ENCODE measurements at regions not wholly inside any gene's neighbourhood (a gene's known extent, or its start where the extent isn't known, plus 50 kb on each side); places are given as distances from the start of the nearest gene placed in this dataset.
A peak's percentile ranks its signal among the peaks of the same experiment; 100 is the strongest.

GRCh38 chr6:150478656-150479545 lies 110.1 kb downstream of the IYD start:
- H2BK12ac ChIP-seq (ENCODE audit: low read depth, low read length): no peak overlapping the region
- ChIA-PET POLR2A (ENCODE audit: partially characterized antibody) (interaction anchor here (0.6 to 1.6 kb wide), 2 partner anchors 61 to 174 kb away, joined by 3 to 4 read pairs; no protein-coding TSS in a partner anchor), CTCF (ENCODE audit: partially characterized antibody) (interaction anchor here (0.6 to 1.4 kb wide), 11 partner anchors 9 to 597 kb away, joined by 3 to 5 read pairs (median 3); no protein-coding TSS in a partner anchor)
- H4K5ac ChIP-seq (ENCODE audit: insufficient read length, low read depth, low read length): no peak overlapping the region
- H3K79me2 ChIP-seq (ENCODE audit: control insufficient read depth in 1 of 2, insufficient read depth in 2 of 2, low read length in 2 of 2): no peaks in the 10 kb centered on the region
- no peak overlapping the region for H3K27ac ChIP-seq (ENCODE audit: low read depth, low read length)
- no peaks in the 10 kb centered on the region for H4K20me1 ChIP-seq (replicated peaks in 1 of 2; ENCODE audit: control insufficient read depth in 1 of 2, insufficient read depth in 2 of 2, low read length in 2 of 2)
- peak overlapping the region in 1 of 2 experiments; percentile 23; a peak in 3 of 4 replicates for H3K4me2 ChIP-seq (ENCODE audit: insufficient read depth in 1 of 2, low read depth in 2 of 2, low read length in 2 of 2)
- peak overlapping the region in 1 of 4 experiments; percentile 23; a peak in 1 of 8 replicates for H3K4me3 ChIP-seq (ENCODE audit: extremely low read depth in 1 of 4, insufficient read depth in 2 of 4, low read depth in 3 of 4, low read length in 4 of 4)
- DNase-seq (ENCODE audit: low read depth in 1 of 2, low spot score in 2 of 2) (no peak), FAIRE-seq (no peak)
- no peaks in the 10 kb centered on the region for H3K36me3 ChIP-seq (ENCODE audit: control insufficient read depth in 2 of 4, insufficient read depth in 4 of 4, low read length in 3 of 4)
- no peak overlapping the region for H2BK20ac ChIP-seq (ENCODE audit: low read length)
- peaks cover 0 to 4% (median 3%) of the 10 kb centered on the region in 4 experiments; a peak in 4 of 7 replicates for H3K4me1 ChIP-seq (replicated peaks in 1 of 4; ENCODE audit: control insufficient read depth in 3 of 4, insufficient read depth in 4 of 4, low read length in 3 of 4)
- no peak overlapping the region for H2BK15ac ChIP-seq (ENCODE audit: low read length)
- H4K8ac ChIP-seq (ENCODE audit: extremely low read depth, insufficient read depth, low read length): no peak overlapping the region
- H2AFZ ChIP-seq (ENCODE audit: low read length): peak overlapping the region; percentile 51; the same call in 1 of the 2 replicates
- H2BK5ac ChIP-seq (ENCODE audit: low read depth, low read length): no peak overlapping the region
- H3K23me2 ChIP-seq (ENCODE audit: low read depth, low read length): no peaks in the 10 kb centered on the region
- H4K91ac ChIP-seq (replicated peaks; ENCODE audit: insufficient read length, low read length): no peak overlapping the region
- no peak overlapping the region for H3K4ac ChIP-seq (replicated peaks; ENCODE audit: insufficient read length, low read depth, low read length)
- H3K14ac ChIP-seq (ENCODE audit: insufficient read length): no peak overlapping the region
- H3K27me3 ChIP-seq (replicated peaks in 1 of 4; ENCODE audit: control insufficient read depth in 3 of 4, extremely low read depth in 1 of 4, insufficient read depth in 3 of 4, low read length in 3 of 4): peaks cover 0 to 1% (median 0%) of the 10 kb centered on the region in 4 experiments; a peak in 1 of 7 replicates
- H3K79me1 ChIP-seq (ENCODE audit: low read depth, low read length): no peaks in the 10 kb centered on the region
- no peak overlapping the region for H3K9ac ChIP-seq (replicated peaks in 1 of 4; ENCODE audit: extremely low read depth in 1 of 4, low read depth in 3 of 4, low read length in 3 of 4)
- H2AK5ac ChIP-seq (ENCODE audit: low read depth, low read length): no peak overlapping the region
- no peak overlapping the region for H3K18ac ChIP-seq (ENCODE audit: extremely low read depth, low read length)
- 73% methylated on average over 7 of the region's 7 CpGs; no CpG with 5 or more reads in 1 of the 2 experiments for WGBS, 2 experiments (ENCODE audit: extremely low coverage in 1 of 2, insufficient coverage in 1 of 2, insufficient read length in 1 of 2, insufficient replicate concordance in 2 of 2, low coverage in 1 of 2, low lambda C conversion rate in 2 of 2, missing lambda C conversion rate in 1 of 2)
- H3K9me3 ChIP-seq (ENCODE audit: insufficient read depth in 2 of 2, low read depth in 1 of 2, low read length in 1 of 2): no peaks in the 10 kb centered on the region
- H2BK120ac ChIP-seq (replicated peaks; ENCODE audit: low read depth, low read length): no peak overlapping the region
- no peak overlapping the region for H3K23ac ChIP-seq (ENCODE audit: insufficient read length)
- H3K56ac ChIP-seq (replicated peaks; ENCODE audit: insufficient read length, low read depth, low read length): no peak overlapping the region
- TF ChIP-seq GTF2F1 (IDR thresholded peaks at IDR 0.05; ENCODE audit: borderline replicate concordance, low read depth, low read length) (no peak), ASH2L (IDR thresholded peaks at IDR 0.05; ENCODE audit: low read length) (no peak), TBP (IDR thresholded peaks at IDR 0.05; ENCODE audit: low read depth, low read length) (no peak), GABPA (IDR thresholded peaks at IDR 0.05; ENCODE audit: borderline replicate concordance, insufficient read depth, low read length) (no peak), POU5F1 (IDR thresholded peaks at IDR 0.05; ENCODE audit: low read depth, low read length) (0 out of 2 replicates have a peak, but pooled peaks have one; percentile 13), ATF2 (IDR thresholded peaks at IDR 0.05; ENCODE audit: low read length) (no peak), NRF1 (IDR thresholded peaks at IDR 0.05; ENCODE audit: low read depth, low read length) (no peak)

Data from H1 (cell line).